ENCODE measurements at regions not wholly inside any gene's neighbourhood (a gene's known extent, or its start where the extent isn't known, plus 50 kb on each side); places are given as distances from the start of the nearest gene placed in this dataset.

DNA sequence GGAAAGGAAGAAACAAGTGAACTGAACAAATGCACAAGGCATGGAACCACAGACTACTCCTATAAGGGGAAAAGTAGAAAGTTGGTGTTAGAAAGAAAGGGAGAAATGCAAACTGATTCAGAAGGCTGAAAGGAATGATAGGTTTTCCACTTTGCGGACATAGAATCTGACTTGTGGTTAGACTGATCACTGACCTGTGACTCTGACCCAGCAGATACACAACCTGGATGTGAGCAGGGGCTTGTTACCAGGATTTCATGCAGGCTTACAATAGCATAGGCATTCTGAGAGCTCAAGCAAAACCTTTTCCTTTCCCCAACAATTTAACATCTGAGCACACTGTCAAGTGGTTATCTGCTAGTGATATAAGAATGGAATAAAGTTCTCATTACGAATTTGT, 237.0 kb upstream of the CDH20 start:
- no peak for DNase-seq

DNA sequence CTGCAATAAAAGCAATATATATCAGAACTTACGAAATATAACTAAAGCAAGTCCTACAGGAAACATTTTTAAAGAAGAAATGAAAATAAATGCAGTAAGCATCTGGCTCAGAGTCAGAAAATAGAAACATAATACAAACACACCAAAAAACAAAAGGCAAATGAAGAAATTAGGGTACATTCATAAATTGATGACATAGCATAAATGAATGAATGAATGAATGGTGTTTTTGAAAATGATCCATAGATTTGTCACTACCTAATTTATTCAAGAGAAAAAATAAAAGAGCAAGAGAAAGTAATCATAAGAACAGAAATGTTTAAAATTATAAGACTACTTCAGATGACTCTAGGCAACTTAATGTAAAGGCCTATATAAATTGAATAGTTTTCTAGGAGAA, 226.1 kb upstream of the CDH20 start:
- no peak for DNase-seq

DNA sequence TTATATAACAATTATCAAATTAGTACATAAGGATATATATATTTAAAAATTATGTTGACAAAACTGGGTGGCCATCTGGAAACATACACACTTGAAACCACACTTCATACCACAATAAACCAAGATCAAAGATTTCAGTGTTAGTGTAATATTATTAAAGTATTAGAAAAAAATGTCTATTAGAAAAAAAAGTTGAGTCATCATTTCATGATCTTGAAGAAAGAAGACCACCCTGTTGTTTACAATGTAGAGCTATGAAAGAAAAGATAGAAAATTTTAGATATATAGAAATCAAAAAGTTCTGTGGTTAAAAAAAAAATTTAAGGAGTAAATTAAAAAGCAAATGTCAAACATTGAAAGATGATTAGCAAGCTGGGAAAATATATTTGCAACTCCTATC, 224.5 kb upstream of the CDH20 start:
- no peak for DNase-seq

DNA sequence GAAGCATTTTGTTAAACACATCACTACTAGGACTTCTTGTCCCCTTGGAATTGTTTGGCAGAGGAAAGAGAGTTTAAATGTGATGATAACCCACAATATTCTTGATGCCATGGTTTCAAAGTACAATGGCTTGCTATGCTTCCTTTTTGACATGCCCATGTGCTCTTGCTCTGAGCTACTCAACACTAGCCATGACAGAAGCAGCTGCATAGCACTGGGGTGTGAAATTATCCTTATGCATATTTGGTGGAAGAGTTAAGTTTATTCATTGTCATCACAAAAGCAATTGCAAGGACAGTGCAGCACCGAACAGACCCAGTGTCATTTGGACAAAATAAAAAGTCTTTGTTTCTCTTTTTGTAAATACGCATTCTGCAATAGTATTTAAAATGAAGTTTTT, 209.9 kb upstream of the CDH20 start:
- no peak for DNase-seq

DNA sequence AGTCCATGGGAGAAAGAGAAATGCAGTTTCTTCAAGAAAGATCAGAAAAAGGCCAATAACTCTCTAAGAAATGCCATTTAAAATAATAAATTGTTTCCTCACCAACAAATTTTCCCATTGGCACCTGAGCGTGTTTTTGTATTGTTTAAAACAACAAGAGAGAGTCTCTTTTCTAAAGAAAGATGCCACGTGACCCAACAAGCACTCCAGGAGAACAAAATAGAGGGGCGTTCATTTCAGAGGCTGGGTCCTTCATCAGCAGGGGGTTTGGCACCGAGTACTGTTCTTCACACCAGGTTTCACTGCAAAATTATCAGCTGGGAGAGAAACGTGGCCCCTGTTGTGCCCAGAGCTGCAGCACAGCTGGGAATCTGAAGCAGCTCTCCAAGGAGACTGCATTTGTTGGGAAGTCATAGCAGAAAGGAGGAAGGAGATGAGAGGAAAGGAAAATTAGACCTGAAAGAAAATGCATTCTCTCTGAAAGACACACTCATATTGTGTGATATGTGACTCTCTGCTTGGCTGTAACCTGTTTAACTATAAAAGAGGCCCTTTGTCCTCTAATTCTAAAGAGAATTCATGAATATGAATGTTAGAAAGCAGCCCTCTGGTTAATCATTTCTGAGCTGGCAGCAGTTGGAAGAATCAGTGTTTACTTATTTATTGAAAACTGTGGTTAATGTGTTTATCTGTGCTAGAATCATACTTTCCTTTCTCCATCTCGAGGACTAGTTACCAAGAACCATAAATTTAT, 205.3 kb upstream of the CDH20 start:
- no peak for DNase-seq

- no peak for DNase-seq
These were observed 204.2 kb upstream of the CDH20 start for GRCh38 chr18:61129001-61129400.

DNA sequence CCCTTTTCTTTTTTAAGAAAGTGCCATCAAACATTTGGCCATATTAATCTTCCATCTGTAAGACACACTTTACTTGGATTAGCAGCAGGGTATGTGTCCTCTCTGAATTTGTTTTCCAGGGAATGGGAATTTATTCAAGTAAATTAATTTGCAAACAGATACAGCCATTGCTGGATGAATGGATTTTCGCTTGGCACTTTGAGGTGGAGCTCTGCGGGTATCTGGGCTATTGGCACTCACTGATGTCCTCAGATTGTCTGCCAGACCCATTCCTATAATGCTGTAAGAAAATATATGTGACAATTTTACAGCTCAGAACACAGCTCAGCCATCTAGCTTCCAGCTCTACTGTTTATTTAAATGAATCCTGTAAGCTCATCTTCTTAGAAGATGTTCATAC, 201.2 kb upstream of the CDH20 start:
- DNase-seq: no peak

GRCh38 chr18:61133783-61134182, 199.4 kb upstream of the CDH20 start:
- no peak for DNase-seq

DNA sequence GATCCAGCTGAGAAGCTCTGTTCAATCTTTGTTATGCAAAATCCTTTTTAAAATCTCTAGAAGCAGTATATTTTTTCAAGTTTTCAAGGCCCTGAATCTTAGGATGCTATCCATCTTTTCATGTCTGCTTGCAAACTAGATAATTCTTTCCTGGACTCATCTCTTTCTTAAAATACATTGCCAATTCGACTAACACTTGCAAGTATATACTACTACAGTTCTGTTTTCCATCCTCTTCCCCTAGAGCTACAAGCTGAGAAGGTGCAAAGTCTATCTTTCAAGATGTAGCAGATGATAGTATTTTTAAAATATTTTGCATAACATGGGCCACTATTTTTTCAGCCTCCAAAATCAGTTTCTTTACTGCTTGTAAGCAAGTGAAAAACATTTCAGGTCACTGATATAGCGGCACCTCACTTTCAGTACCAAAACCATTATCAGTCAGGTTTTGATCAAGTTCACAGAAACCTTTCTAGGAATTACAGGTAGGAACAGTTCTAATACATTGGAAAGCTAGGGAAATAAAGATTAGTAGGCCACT, 196.4 kb upstream of the CDH20 start:
- DNase-seq: no peak

DNA sequence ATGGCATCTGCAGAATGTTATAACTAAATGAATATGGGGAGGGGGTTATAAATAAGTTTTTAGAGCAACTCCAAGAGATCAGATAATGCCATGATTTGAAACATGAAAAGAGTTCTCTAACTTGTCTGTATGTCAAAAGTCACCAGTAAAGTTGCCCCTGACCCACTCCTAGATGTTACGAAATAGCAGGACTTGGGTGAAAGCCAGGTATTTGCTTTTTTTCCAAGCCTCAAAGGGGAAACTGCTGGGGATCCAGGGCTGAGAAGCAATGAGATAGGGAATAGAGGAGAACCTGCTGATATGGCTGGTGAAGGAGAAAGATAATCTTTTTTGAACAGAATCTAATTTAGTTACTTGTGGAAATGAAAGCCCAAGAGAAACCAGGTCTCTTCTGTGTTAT, 191.5 kb upstream of the CDH20 start:
- DNase-seq: no peak

- no peak for DNase-seq
These were observed 184.9 kb upstream of the CDH20 start for GRCh38 chr18:61148322-61148721.

DNA sequence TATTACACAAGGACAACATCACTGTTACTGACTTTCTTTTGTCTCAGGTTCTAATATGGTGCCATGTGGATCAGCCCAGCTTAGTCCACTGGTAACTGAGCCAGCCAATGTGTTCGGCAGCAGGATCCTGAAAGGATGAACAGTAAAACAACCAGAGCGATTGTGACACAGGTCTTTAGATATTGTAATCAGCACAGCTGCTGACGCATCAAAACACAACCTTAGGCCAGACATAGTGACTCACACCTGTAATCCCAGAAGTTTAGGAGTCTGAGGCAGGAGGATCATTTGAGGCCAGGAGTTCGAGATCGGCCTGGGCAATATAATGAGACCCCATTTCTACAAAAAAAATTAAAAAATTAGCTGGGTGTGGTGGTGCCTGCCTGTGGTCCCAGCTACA, 183.4 kb upstream of the CDH20 start:
- DNase-seq: no peak

- no peak for DNase-seq
These were observed 179.7 kb upstream of the CDH20 start for GRCh38 chr18:61153571-61153970.

- no peak for DNase-seq
These were observed 178.4 kb upstream of the CDH20 start for GRCh38 chr18:61154866-61155265.

DNA sequence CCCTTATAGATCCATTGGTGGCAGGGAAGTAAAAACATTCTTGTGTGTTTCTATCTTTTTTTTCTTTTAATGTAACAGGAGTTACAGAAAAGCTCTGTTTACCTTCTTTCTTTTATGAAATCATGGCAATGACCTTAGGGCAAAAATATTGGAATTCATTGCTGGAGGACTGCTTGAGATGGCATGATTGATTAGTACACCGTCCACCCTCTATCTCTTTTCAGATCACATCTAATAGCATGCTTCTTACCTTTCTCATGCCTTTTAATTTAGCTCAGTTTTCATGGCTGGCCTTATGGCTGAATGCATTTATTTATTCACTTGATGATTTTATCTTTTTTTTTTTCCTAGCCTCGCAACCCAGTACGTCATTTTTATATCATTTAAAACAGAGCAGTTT, 177.6 kb upstream of the CDH20 start:
- DNase-seq: no peak

DNA sequence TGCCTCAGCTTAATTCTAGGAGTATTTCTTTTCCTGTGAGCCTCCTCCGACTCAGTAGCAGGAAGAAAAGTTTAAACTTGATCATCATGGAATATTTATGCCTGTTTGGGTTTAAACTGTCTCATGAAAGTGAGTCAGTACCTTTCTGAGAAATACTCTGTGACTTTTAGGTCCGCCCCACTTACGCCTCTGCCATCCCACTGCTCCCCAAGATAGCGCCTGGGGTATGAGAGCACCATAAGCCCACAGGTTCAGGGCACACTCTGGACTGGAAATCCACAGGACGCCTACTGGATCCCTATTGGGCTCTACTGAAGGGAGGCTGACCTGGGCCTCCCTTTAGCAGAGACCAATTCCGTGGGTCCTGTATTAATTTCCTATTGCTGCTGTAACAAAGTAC, 175.8 kb upstream of the CDH20 start:
- no peak for DNase-seq

GRCh38 chr18:61159246-61159645, 174.0 kb upstream of the CDH20 start:
- no peak for DNase-seq

DNA sequence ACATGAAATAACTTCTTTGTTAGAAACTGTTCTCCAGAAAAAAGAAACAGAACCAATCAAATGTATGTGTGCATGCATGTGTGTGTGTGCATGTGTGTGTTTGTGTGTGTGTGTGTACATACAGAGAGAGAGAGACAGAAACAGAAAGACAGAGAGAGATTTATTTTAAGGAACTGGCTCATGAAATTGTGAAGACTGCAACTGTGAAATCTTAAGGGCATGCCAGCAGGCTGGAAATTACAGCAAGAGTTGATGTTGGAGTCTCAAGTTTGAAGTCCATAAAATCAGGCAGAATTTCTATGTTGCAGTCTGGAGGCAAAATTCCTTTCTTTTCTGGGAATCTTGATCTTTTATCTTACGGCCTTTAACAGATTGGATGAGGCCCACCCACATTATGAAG, 168.9 kb upstream of the CDH20 start:
- no peak for DNase-seq

- DNase-seq: no peak
These were observed 165.3 kb upstream of the CDH20 start for GRCh38 chr18:61167902-61168301.

DNA sequence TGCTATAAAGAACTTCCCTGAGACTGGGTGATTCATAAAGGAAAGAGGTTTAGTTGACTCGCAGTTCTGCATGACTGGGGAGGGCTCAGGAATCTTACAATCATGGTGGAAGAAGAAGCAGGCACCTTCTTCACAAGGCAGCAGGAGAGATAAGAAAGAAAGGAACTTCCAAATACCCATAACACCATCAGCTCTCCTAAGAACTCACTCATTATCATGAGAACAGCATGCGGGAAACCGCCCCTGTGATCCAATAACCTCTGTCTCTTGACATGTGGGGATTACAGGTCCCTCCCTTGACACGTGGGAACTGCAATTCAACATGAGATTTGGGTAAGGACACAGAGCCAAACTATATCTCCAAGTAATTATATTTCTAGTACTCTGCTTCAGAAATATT, 163.8 kb upstream of the CDH20 start:
- DNase-seq: no peak

- no peak for DNase-seq
These were observed 160.6 kb upstream of the CDH20 start for GRCh38 chr18:61172624-61173023.

- DNase-seq: no peak
These were observed 159.7 kb upstream of the CDH20 start for GRCh38 chr18:61173554-61173953.

GRCh38 chr18:61183798-61184197, 149.4 kb upstream of the CDH20 start:
- no peak for DNase-seq

- no peak for DNase-seq
These were observed 145.3 kb upstream of the CDH20 start for GRCh38 chr18:61187971-61188370.

DNA sequence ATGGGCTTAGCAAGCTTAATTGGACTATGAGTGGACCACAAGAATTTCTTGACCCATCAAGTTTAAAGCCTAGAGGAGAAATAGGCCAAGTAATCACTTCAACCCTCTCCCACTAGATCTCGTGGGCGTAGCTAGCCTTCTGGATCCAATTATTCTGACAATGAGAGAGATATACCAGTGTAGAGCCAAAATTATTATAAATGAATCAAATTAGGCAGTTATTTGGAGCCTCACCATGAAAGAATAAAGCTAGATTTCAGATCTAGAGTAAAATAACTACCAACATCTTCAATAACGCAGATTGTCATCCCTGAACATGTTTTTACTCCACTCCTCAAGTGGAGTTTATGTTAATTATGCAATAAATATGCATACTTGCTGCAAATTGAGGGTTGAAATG, 143.9 kb upstream of the CDH20 start:
- no peak for DNase-seq
